GM20431 (cell line): ENCODE measurements at regions not wholly inside any gene's neighbourhood (a gene's known extent, or its start where the extent isn't known, plus 50 kb on each side); places are given as distances from the start of the nearest gene placed in this dataset.
"Not testable (repeated sequence)": the region's sequence is repeated elsewhere in the genome, so short reads cannot be mapped to it uniquely, and the experiment has no call there.

Experiments used
- in situ Hi-C: fragments of 300-500 bp; cut with MseI, MboI; formaldehyde crosslinking; loops from one replicate; pipeline ENCODE4 v1.15.0; 2020; ENCODE audit warnings: low sequenced_read_pairs; ENCODE audit not compliant: unreplicated experiment

- in situ Hi-C loops = no loop called here
Measured at GRCh38 chr4:23986270-23986669, 96.4 kb upstream of the PPARGC1A start.

- in situ Hi-C loops = no loop called here
Measured at GRCh38 chr4:23981328-23981727, 91.5 kb upstream of the PPARGC1A start.

GRCh38 chr4:23979534-23979933, 89.7 kb upstream of the PPARGC1A start:
- in situ Hi-C loops = no loop called here

- in situ Hi-C loops = no loop called here
Measured at GRCh38 chr4:23978002-23978401, 88.2 kb upstream of the PPARGC1A start.

GRCh38 chr4:23976423-23976822, 86.6 kb upstream of the PPARGC1A start:
- in situ Hi-C loops = no loop called here

- in situ Hi-C loops = no loop called here
Measured at GRCh38 chr4:23973308-23973855, 83.5 kb upstream of the PPARGC1A start.

- in situ Hi-C loops = no loop called here
Measured at GRCh38 chr4:23972805-23973204, 83.0 kb upstream of the PPARGC1A start.

- in situ Hi-C loops = no loop called here
Measured at GRCh38 chr4:23972187-23972586, 82.3 kb upstream of the PPARGC1A start.

GRCh38 chr4:23970201-23970850, 80.5 kb upstream of the PPARGC1A start:
- in situ Hi-C loops = no loop called here

GRCh38 chr4:23969635-23970145, 79.8 kb upstream of the PPARGC1A start:
- in situ Hi-C loops = no loop called here

GRCh38 chr4:23967281-23967680, 77.4 kb upstream of the PPARGC1A start:
- in situ Hi-C loops = no loop called here

GRCh38 chr4:23966725-23967124, 76.9 kb upstream of the PPARGC1A start:
- in situ Hi-C loops = no loop called here

- in situ Hi-C loops = no loop called here
Measured at GRCh38 chr4:23962462-23962861, 72.6 kb upstream of the PPARGC1A start.

- in situ Hi-C loops = not testable (repeated sequence)
Measured at GRCh38 chr4:23961395-23961794, 71.5 kb upstream of the PPARGC1A start.

GRCh38 chr4:23959396-23960148, 69.7 kb upstream of the PPARGC1A start:
- in situ Hi-C loops = no loop called here

- in situ Hi-C loops = no loop called here
Measured at GRCh38 chr4:23958749-23959148, 68.9 kb upstream of the PPARGC1A start.

- in situ Hi-C loops = no loop called here
Measured at GRCh38 chr4:23957465-23957864, 67.6 kb upstream of the PPARGC1A start.

GRCh38 chr4:23956601-23957364, 66.9 kb upstream of the PPARGC1A start:
- in situ Hi-C loops = no loop called here

GRCh38 chr4:23952258-23952657, 62.4 kb upstream of the PPARGC1A start:
- in situ Hi-C loops = no loop called here

- in situ Hi-C loops = no loop called here
Measured at GRCh38 chr4:23947826-23948225, 58.0 kb upstream of the PPARGC1A start.

GRCh38 chr4:23946299-23946698, 56.5 kb upstream of the PPARGC1A start:
- in situ Hi-C loops = no loop called here
